Vagina (tissue), 2 donors: ENCODE measurements at regions not wholly inside any gene's neighbourhood (a gene's known extent, or its start where the extent isn't known, plus 50 kb on each side); places are given as distances from the start of the nearest gene placed in this dataset.

Experiments used
- CTCF ChIP-seq, 3 experiments: fragments of 450-650 bp in 2 of 3; fragments of 200-600 bp in 1 of 3; sonication (generic) in 1 of 3; IDR thresholded peaks; one replicate each; pipeline ENCODE4 v1.5.1; 2017 to 2019; ENCODE audit warnings: antibody characterized with exemption in 3 of 3, mild to moderate bottlenecking in 2 of 3, moderate library complexity in 2 of 3
- POLR2A ChIP-seq, 2 donors: fragments of 450-650 bp; IDR thresholded peaks; one replicate each; pipeline ENCODE4 v1.6.1; 2017; ENCODE audit warnings: antibody characterized with exemption in 2 of 2, mild to moderate bottlenecking in 2 of 2, moderate library complexity in 2 of 2
- POLR2AphosphoS5 ChIP-seq, 2 donors: sonication (generic); formaldehyde crosslinking; IDR thresholded peaks; one replicate each; pipeline ENCODE4 v1.9.0; 2017; ENCODE audit warnings: antibody characterized with exemption in 2 of 2, mild to moderate bottlenecking in 2 of 2, low read depth in 1 of 2; ENCODE audit not compliant: insufficient read depth in 1 of 2

GRCh38 chr11:92703449-92703830 lies 266.0 kb upstream of the MTNR1B start:
- TF ChIP-seq CTCF (IDR thresholded peaks at IDR 0.05) (no peak), POLR2A (IDR thresholded peaks at IDR 0.05) (no peak), POLR2AphosphoS5 (IDR thresholded peaks at IDR 0.05; ENCODE audit: insufficient read depth in 1 of 2, low read depth in 1 of 2) (no peak)
